Frontal cortex (tissue), 3 donors: ENCODE measurements at regions not wholly inside any gene's neighbourhood (a gene's known extent, or its start where the extent isn't known, plus 50 kb on each side); places are given as distances from the start of the nearest gene placed in this dataset.
A peak's percentile ranks its signal among the peaks of the same experiment; 100 is the strongest.

Experiments used
- DNase-seq, 2 donors: peaks; one replicate each; pipeline ENCODE4 v3.0.0; 2012; ENCODE audit warnings: low spot score in 2 of 2
- FAIRE-seq: peaks from 2 replicates; lab custom pipeline; 2012; peaks lifted over from hg19 to GRCh38; lab: Jason Lieb, UNC
- donor health status: control.
- donor health status: control.
- donor health status: control.

DNA sequence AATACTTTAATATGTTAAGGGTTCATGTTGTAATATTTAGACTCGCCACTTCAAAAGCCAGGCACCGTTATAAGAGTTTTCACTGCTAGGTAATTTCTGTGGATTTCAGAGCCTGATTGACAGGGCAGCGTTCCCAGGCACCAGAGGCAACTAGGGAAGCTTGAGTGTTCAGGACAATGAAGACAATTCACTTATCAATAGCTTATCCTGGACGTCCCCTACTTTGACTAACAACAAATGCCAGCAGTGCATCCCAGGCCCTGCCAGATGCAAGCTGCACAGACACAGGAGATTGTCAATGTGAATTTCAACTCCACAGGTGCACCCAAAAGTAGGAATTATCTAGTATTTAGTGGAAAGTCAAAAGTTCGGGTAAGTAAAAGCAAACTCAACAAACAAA is 179.3 kb upstream of the GYPC start:
- DNase-seq: no peak
- FAIRE-seq: no peak

DNA sequence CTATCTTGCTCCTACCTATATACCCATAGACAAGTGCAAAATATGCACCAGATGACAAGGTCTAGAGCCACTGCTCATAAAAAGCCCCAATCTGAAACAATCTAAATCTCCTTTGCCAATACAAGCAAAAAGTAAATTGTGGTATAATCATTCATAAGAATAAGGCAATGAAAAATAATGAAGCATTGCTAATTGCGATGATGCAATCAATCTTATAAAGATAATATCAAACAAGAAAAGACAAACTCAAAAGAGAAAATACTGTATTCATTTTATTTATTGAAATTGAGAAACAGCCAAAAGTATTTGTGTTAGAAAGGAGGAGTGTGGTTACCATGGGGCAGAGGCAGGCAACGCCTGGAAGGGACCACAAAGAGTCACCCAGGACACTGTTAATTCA is 175.9 kb upstream of the GYPC start:
- DNase-seq: no peak
- no peak for FAIRE-seq

DNA sequence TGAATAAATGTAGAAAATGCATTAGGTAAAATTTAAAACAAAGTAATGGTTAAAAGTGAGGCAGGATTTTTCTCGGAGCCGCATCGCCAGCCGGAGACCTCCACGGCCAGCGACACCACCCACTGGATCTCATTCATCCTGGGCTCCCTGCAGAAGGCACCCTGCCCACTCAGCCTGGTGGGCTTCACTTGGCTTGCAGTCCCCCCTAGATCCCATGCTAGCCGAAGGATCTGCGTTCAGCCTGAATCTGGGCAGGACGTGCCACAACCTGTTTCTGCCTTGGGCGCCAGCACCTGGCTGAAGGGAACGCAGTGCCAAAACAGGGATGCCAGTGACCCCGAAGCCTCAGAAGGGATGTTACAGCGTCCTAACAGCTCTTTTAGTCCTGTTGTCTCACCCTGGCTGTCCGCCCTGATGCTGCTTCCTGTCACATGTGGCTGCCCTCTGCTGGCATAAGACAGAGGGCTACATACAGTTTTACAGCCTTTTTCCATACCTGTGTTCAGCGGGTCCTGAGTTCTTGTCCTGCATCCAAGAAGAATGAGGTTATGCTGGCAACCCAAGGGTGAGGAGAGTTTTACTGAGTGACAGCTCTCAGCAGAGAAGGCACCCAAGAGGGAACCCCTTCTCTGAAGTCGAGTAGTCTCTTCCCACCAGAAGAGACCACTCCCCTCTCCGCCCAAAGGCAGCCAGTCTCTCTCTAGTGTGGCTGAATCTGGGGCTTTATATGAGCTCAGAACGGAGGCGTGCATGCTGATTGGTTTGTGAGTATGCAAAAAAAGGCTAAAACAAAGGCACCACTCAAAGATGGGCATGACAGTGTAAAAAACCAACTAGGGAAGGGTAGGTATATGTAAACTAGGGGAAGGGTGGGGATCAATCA is 173.1 kb upstream of the GYPC start:
- no peak for FAIRE-seq
- DNase-seq: no peak

DNA sequence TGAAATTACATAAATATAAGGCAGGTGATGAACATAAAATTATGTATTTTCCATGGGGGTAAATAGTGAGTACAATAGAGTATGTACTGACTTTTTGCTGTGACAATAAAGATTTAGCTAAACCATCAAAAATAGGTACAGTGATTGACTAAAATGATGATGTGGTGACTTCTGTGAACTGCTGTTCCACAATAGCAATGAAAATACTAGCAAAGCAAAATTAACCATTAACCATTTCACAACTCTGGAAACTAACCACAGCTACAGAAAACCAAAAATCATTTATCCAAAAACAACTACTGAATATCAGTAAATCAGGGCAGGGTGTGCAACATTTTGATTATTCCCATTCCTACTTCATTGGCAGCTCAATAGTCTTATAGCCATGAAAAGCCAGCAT is 161.4 kb upstream of the GYPC start:
- FAIRE-seq (no peak), DNase-seq (no peak)

DNA sequence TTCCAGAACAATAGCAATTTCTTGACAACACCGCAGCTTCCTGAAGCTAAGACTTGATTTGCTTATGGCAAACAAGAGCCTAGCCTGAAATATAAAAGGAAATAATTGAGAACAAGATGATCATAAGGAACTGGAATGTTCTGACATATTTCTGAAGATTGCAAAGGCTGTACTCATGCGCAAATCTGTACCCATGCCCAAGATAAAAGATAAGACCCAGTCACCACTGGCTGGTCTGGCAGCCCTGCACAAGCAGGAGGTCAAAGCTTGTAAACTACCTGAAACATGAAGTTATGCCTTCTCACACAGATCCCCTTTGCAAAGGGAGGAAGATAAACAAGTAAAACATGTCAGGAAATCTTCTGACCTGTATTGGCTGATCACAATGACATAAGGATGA is 160.8 kb upstream of the GYPC start:
- DNase-seq: no peak
- no peak for FAIRE-seq

DNA sequence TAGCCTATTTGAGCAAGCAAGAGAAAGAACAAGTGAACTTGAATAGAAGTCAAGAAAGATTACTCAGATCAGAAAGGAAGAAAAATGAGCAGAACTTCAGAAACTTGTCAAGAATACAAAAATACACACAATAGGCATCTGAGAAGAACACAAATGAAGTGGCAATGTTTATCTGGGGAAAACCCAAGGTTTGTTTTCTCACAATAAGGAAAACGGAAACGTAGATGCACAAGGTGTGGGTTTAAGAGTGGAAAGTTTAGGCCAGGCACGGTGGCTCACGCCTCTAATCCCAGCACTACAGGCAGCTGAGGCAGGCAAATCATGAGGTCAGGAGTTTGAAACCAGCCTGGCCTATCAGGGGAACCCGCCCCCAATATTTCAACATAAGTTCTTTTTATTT is 159.5 kb upstream of the GYPC start:
- DNase-seq (no peak), FAIRE-seq (no peak)

DNA sequence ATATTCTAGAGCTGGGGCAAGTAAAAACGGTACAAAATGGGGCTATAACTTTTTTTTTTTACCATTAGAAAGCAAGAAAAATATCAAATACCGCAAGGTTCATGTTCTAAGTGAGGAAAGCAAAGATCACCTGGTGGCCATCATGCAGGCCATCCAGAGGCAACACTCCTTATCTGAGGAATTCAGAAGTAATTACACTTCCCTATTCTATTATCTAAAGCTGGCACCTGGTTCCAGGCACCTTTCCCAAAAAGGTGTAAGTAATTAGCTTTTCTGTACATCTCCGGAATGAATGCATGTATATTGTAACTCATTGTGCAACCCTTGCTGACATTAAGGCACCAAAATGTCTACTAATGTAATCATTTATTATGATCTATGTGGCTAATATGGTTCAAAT is 152.5 kb upstream of the GYPC start:
- DNase-seq (no peak), FAIRE-seq (no peak)

DNA sequence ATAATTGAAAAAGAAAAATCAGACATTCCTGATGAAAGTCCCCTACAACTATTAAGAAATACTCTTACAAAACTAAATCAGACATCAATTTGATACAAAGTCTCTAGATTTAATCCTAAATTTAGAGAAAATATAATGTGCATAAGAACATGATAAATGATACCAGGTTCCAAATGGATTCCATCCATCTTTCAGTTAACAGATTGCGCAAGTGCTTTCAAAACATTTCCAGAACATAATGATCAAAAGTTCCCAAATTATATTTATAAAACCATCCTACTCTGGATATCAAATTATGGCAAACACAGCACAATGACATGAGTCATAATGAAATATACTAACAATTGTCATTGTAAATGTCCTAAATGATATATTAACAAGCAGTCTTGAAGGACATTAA is 151.0 kb upstream of the GYPC start:
- DNase-seq (no peak), FAIRE-seq (no peak)

DNA sequence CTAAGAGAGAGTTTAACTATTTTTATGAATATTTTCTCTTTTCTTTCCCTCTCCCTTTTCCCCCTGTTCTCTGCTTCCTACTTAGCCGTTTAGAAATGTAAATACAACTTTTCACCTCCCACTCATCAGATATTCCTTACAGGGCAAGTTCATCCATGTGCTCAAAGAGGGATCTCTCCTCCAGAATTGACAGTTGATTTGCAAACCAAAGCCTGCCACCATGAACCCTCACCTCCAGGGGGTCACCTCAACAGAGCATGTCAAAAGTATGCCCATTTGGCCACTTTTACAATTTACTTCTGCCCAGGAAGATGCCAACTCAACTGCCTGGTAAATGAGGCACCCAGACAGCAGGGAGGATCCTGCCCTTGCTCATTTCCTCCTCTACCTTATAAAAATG is 149.2 kb upstream of the GYPC start:
- DNase-seq: no peak
- FAIRE-seq: no peak

DNA sequence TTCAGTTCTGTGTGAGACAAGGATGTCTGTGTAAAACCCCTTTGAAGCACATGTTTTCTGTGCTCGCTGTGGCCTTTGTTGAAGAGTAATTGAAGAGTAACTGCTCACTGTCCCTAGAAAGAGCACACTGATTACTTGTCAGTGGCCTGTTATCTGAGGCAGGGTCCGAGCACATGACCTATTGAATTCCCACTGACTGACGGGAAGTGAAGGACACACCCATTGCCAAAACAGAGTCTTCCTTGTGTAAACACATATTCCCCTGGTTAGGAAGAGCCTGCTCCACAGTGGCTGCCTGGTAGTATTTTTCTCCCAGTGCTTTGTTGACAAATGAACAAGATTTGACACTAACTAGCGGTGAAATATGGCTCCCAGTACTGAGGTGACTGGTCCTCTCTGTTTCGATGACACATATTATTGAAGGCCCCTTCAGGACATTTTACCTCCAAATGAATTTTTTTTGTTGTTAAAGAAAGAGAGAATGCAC is 148.5 kb upstream of the GYPC start:
- no peak for DNase-seq

DNA sequence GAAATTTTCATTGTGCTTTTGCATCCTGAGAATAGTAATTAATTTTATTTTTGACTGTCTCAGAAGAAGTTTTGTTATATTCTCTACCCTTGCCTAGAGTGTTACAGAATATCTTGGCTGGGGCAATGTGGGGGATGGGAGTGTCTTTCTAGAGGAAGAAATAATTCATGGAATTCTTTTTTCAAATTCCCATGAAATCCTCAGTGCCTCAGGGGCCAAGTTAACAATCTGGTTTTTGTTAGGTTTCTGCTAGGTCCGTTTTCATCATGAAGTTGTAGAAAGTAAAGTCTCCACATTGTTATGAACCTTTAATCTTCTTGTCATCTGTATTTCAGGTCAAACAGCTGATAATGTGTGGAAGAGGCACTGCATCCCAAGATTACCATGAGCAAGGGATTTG is 145.6 kb upstream of the GYPC start:
- DNase-seq (no peak), FAIRE-seq (no peak)

More for the DNA sequence above, 148.5 kb upstream of the GYPC start:
- FAIRE-seq: no peak

DNA sequence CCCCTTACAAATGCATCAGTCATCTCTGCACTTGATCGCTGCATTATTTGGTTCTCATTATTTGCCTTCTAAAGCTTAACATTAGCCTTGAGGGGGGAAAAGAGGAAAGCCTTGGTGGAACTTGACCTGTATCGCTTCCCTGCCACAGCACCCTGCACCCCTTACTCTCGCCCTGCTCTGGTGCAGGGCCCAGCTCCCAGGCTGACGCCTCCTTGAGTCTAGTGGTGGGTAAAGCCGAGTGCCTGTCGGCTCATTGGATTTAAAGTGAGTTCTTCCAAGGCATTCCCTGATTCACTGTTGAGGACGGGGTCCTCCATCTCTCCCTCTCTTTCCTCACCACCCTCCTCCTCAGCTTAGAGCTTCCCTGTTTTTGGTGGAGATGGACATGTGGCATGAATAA is 145.0 kb upstream of the GYPC start:
- no peak for DNase-seq
- no peak for FAIRE-seq

DNA sequence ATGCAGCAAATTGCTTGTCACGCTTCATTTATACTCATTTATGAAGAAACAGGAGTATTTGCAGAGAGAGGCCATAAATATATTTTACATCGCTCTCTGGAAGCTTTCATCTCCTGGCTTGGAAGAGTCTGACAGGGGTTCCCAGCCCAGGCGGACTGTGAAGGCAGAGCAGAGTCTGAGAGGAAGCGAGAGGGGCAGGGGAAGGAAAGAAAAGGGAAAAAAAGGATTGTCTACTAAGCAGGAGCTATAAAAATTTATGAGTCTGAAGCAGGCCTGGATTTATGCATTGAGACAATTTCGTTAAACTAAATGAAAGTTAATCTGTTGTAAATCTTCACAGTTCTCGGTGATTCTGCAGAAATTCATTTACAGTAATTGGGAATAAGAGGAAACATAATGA is 143.9 kb upstream of the GYPC start:
- no peak for FAIRE-seq
- no peak for DNase-seq

DNA sequence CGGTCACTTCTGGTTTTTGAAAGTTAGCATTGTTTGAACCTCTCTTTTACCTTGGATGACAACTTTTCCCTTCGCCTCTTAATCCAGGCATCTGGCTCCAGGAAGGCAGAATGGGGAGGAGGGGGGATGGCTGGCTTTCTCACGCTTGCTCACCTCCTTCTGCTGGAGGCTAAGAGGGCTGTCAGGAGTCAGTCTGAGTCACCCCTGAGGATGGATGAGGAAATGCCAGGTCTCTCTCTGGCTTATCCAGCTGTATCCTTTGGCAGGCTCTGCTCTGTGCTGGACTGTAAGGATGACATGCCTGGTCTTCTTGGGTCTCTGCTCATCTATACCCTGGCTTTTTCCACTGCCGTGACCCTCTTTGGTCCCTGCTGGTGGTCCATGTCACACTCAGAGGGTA is 142.9 kb upstream of the GYPC start:
- FAIRE-seq: no peak

DNA sequence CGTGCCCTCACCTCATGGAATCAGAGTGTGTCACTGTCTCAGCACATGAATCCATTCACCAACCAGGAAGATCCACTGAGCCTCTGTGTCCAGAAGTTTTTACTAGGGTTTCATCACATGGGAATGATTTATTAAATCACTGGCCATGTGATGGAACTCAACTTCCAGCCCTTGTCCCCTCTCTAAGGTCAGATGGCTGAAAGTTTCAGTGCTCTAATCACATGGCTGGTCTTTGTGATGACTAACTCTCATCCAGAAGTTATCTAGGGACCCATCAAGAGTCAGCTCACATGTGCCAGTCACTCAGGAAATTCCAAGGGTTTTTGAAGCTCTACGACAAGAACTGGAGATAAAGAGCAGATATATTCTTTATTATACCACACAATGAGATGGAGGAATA is 140.5 kb upstream of the GYPC start:
- no peak for FAIRE-seq

More for the DNA sequence above, 142.9 kb upstream of the GYPC start:
- no peak for DNase-seq

DNA sequence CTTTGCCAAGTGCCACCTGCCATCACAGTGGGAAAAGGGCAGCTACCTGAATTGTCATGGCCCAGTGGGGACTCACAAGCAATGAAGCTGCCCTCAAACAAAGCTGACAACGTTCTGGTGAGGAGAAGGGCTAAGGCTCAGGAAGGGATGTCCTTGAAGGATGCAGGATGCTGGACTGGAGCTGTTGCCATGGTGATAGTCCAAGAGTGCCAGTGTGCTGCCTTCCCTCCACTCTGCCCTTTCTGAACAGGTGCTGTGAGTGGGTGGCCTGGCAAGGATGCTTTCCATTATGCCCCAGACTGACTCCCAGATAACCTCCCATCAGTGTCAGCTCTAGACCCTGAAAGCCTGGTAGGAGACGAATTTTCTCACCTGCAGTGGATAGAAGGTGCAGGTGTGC is 137.8 kb upstream of the GYPC start:
- no peak for FAIRE-seq
- DNase-seq: peak in 1 of 2 donors; percentile 7

More for the DNA sequence above, 140.5 kb upstream of the GYPC start:
- no peak for DNase-seq

DNA sequence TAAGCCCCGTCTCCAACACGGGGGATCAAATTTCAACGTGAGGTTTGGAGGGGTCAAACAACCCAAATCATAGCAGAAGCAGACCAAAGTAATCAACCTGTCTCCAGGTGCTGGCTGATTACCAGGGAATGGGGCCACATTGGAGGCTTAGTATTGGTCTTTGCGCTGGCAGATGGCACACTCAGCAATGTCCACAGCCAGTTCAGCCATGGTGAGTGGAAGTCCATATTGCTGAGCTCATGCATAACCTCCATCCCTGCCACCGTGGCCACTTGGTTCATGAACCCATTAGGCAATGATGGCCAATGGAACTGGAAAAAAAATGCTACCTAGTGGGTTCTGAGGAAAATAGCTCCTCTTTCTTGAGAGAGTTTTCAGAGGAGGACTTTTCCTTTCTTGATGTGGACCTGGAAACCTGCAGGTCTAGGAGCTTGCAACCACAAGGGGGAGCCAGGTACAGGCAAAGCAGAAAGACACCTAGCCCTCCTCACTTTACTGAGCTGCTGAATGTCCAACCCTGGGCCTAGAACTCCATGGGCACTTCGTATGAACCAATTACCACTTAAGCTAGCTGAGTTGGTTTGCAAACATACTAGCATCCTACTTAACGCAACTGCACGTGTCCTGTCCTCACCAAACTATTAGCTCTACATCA is 128.0 kb upstream of the GYPC start:
- no peak for FAIRE-seq
- no peak for DNase-seq

DNA sequence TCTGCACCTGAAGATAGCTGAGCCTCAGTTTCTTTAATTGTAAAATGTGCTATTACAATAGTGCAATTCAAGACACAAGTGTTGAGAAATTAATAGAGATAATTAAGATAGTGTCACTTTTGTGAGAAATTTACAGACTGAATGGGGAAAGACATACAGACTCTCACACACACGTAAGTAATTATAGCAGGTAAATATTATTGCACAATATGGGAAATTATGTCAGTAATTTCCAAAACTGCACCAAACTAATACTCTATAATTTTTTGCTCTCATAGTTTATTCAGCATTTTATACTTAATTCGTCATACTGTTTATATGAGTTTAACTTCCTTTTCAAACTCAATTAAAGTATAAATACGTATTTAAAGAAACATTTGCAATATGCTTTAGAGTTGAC is 124.9 kb upstream of the GYPC start:
- DNase-seq: no peak

DNA sequence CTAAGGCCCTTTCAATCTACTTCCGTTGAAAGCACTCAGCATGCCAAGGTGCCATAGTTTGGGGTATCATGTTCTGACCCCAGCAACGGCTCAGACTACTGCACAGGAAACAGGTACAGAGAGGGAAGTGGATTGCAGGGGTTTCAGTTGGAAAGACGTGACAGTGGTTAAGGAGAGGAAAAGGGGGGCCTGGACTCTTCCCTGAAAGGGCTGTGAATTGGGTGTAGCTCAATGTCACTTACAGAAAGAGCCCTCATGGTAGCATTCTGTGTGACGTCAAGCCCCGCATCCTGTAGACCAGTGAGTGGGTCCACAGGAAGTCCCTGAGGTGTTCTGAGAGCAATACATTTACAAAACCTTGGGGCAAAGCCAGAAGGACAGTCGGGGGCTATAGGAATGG is 121.5 kb upstream of the GYPC start:
- no peak for DNase-seq
- no peak for FAIRE-seq

More for the DNA sequence above, 124.9 kb upstream of the GYPC start:
- no peak for FAIRE-seq

DNA sequence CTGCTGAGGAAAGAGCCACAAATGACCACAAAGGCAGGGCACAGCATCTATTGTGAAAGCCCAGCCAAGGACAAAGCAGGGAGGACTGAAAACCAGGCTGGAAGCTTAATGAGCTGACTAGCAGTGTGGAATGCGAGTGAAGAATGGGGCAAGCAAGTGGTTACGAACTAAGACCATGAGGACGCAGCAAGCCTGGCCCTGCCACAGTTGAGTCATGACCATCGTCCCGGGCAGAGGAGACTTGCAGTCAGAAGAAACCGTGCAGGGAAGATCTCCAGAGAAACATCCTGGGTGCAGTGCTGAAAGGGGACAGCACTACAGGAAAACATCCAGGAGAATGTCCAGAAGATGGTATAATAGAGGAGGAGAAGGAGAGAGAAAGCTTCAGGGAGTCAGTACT is 120.5 kb upstream of the GYPC start:
- DNase-seq (no peak), FAIRE-seq (no peak)

DNA sequence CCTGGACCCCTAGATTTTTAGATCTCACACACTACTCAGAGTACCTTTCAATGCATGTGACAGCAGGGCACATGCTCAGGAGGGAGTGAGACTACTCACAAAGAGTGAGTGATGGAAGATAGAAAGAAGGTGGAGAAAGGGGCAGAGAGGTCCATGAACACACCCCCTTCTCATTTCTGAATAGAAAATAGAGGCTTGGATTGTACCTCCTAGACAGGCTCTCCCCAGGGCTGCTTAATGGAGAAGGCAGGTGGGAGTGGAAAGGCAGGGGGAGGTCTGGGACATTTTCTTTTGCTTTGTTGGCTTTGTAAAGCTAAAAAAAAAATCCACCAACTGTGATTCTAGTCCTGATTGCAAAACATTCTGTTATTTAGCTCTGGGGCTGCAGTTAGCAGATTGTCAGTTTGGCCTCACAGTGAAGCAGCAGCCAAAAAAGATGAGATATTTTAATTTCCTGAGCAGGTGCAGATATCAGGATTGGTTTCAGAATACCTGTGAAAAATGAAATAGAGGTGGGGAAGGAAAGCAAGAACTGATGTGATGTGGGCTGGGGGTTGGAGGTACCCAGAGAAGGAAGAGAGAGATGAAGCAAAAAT is 119.3 kb upstream of the GYPC start:
- DNase-seq: no peak
- FAIRE-seq: no peak
